HEK293 (cell line): ENCODE measurements at regions not wholly inside any gene's neighbourhood (a gene's known extent, or its start where the extent isn't known, plus 50 kb on each side); places are given as distances from the start of the nearest gene placed in this dataset.

Experiments
- CTCF ChIA-PET: fragments of 350-600 bp; formaldehyde crosslinking; extraction: SDS; loops from one replicate; lab custom pipeline; 2021; ENCODE audit warnings: antibody characterized with exemption; lab: Yijun Ruan, JAX
- POLR2A ChIA-PET: fragments of 300-600 bp; formaldehyde crosslinking; extraction: SDS; loops from one replicate; lab custom pipeline; 2020; ENCODE audit warnings: antibody characterized with exemption, inconsistent platforms; lab: Yijun Ruan, JAX
- H3K27ac ChIP-seq: fragments of 200-500 bp; sonication (Bioruptor generic); 2 replicates; pipeline ENCODE4 v1.5.1; 2014; ENCODE audit warnings: low read depth, low read length, control low read depth, inconsistent platforms; ENCODE audit errors: extremely low read depth
- H3K36me3 ChIP-seq, 2 experiments: fragments of 200-500 bp in 1 of 2; sonication (Bioruptor generic) in 1 of 2; 1 replicate in 1 of 2; 2 replicates in 1 of 2; pipeline ENCODE4 v1.5.1; 2014 to 2017; ENCODE audit warnings: inconsistent platforms in 2 of 2, low read length in 2 of 2; ENCODE audit not compliant: control insufficient read depth in 2 of 2, insufficient read depth in 1 of 2
- H3K4me1 ChIP-seq: fragments of 200-500 bp; sonication (Bioruptor generic); 2 replicates; pipeline ENCODE4 v1.5.1; 2014; ENCODE audit warnings: mild to moderate bottlenecking, low read length, inconsistent platforms; ENCODE audit not compliant: control insufficient read depth, insufficient read depth
- H3K4me3 ChIP-seq: 2 replicates; pipeline ENCODE4 v1.5.1; 2011; ENCODE audit warnings: low read depth, mild to moderate bottlenecking, control low read depth, low read length, moderate library complexity
- H3K9me3 ChIP-seq: fragments of 200-500 bp; sonication (Bioruptor generic); 2 replicates; pipeline ENCODE4 v1.5.1; 2014; ENCODE audit warnings: low read depth, low read length, inconsistent platforms; ENCODE audit not compliant: control insufficient read depth, insufficient read depth
- HOXC10 ChIP-seq: sonication (generic); formaldehyde crosslinking; IDR thresholded peaks from 2 replicates; pipeline ENCODE4 v1.8.1; 2023; ENCODE audit warnings: mild to moderate bottlenecking, missing genetic modification reagents
- IKZF3 ChIP-seq: fragments of 450-650 bp; IDR thresholded peaks from 2 replicates; pipeline ENCODE4 v1.5.0; 2018; ENCODE audit warnings: missing biosample characterization, mild to moderate bottlenecking, missing genetic modification characterization, moderate library complexity
- MZF1 ChIP-seq: fragments of 450-650 bp; formaldehyde crosslinking; IDR thresholded peaks from 2 replicates; pipeline ENCODE4 v1.5.1; 2017; ENCODE audit warnings: missing biosample characterization, missing genetic modification characterization, borderline replicate concordance
- ZBTB20 ChIP-seq: fragments of 450-650 bp; formaldehyde crosslinking; IDR thresholded peaks from 2 replicates; pipeline ENCODE4 v1.5.1; 2016; ENCODE audit warnings: missing biosample characterization, missing genetic modification characterization
- ZNF114 ChIP-seq: fragments of 450-650 bp; formaldehyde crosslinking; IDR thresholded peaks from 2 replicates; pipeline ENCODE4 v1.5.0; 2017; ENCODE audit warnings: missing biosample characterization, missing genetic modification characterization
- ZNF121 ChIP-seq: fragments of 450-650 bp; formaldehyde crosslinking; IDR thresholded peaks from 2 replicates; pipeline ENCODE4 v1.5.1; 2016; ENCODE audit warnings: missing biosample characterization, missing genetic modification characterization
- ZNF133 ChIP-seq: fragments of 450-650 bp; formaldehyde crosslinking; IDR thresholded peaks from 2 replicates; pipeline ENCODE4 v1.5.1; 2016; ENCODE audit warnings: missing biosample characterization, missing genetic modification characterization
- ZNF302 ChIP-seq: fragments of 450-650 bp; formaldehyde crosslinking; IDR thresholded peaks from 2 replicates; pipeline ENCODE4 v1.5.1; 2016; ENCODE audit warnings: missing biosample characterization, missing genetic modification characterization, low read depth
- ZNF341 ChIP-seq: fragments of 450-650 bp; formaldehyde crosslinking; IDR thresholded peaks from 2 replicates; pipeline ENCODE4; 2016; ENCODE audit warnings: low read depth, missing biosample characterization, missing genetic modification characterization
- ZNF350 ChIP-seq: fragments of 450-650 bp; formaldehyde crosslinking; IDR thresholded peaks from 2 replicates; pipeline ENCODE4 v1.5.0; 2017; ENCODE audit warnings: missing biosample characterization, mild to moderate bottlenecking, missing genetic modification characterization
- ZNF560 ChIP-seq: fragments of 450-650 bp; formaldehyde crosslinking; IDR thresholded peaks from 2 replicates; pipeline ENCODE4 v1.5.1; 2017; ENCODE audit warnings: missing biosample characterization, missing genetic modification characterization, borderline replicate concordance
- ZNF561 ChIP-seq: fragments of 450-650 bp; IDR thresholded peaks from 2 replicates; pipeline ENCODE4 v1.5.1; 2018; ENCODE audit warnings: missing biosample characterization, missing genetic modification characterization, borderline replicate concordance
- ZNF585B ChIP-seq: fragments of 450-650 bp; formaldehyde crosslinking; IDR thresholded peaks from 2 replicates; pipeline ENCODE4 v1.5.1; 2016; ENCODE audit warnings: missing biosample characterization, missing genetic modification characterization
- ZNF701 ChIP-seq: fragments of 450-650 bp; formaldehyde crosslinking; IDR thresholded peaks from 2 replicates; pipeline ENCODE4 v1.5.1; 2016; ENCODE audit warnings: missing biosample characterization, missing genetic modification characterization
- ZNF707 ChIP-seq: fragments of 450-650 bp; formaldehyde crosslinking; IDR thresholded peaks from 2 replicates; pipeline ENCODE4 v1.5.1; 2016; ENCODE audit warnings: missing biosample characterization, missing genetic modification characterization
- ZNF776 ChIP-seq: fragments of 450-650 bp; formaldehyde crosslinking; IDR thresholded peaks from 2 replicates; pipeline ENCODE4 v1.5.0; 2017; ENCODE audit warnings: missing biosample characterization, missing genetic modification characterization, borderline replicate concordance
- ZNF830 ChIP-seq: fragments of 450-650 bp; IDR thresholded peaks from 2 replicates; pipeline ENCODE4 v1.5.0; 2018; ENCODE audit warnings: missing biosample characterization, missing genetic modification characterization, low read depth, mild to moderate bottlenecking, moderate library complexity
- TF ChIP-seq, protein P1 (sequence below): fragments of 450-650 bp; formaldehyde crosslinking; IDR thresholded peaks from 2 replicates; pipeline ENCODE4 v1.5.1; 2016; ENCODE audit warnings: missing biosample characterization, missing genetic modification characterization
- TF ChIP-seq, protein P2 (sequence below): fragments of 450-650 bp; formaldehyde crosslinking; IDR thresholded peaks from 2 replicates; pipeline ENCODE4 v1.5.1; 2016; ENCODE audit warnings: missing biosample characterization, missing genetic modification characterization
- TF ChIP-seq, protein P3 (sequence below): fragments of 450-650 bp; formaldehyde crosslinking; optimal IDR thresholded peaks from 2 replicates; pipeline ENCODE3; 2016; ENCODE audit warnings: missing biosample characterization, mild to moderate bottlenecking, missing genetic modification characterization
- TF ChIP-seq, protein P4 (sequence below): fragments of 450-650 bp; formaldehyde crosslinking; IDR thresholded peaks from 2 replicates; pipeline ENCODE4 v1.5.1; 2016; ENCODE audit warnings: missing biosample characterization, missing genetic modification characterization
- TF ChIP-seq, protein P5 (sequence below): fragments of 450-650 bp; formaldehyde crosslinking; conservative IDR thresholded peaks from 2 replicates; pipeline ENCODE4 v1.5.1; 2016; ENCODE audit warnings: low read depth, missing biosample characterization, missing genetic modification characterization

DNA sequence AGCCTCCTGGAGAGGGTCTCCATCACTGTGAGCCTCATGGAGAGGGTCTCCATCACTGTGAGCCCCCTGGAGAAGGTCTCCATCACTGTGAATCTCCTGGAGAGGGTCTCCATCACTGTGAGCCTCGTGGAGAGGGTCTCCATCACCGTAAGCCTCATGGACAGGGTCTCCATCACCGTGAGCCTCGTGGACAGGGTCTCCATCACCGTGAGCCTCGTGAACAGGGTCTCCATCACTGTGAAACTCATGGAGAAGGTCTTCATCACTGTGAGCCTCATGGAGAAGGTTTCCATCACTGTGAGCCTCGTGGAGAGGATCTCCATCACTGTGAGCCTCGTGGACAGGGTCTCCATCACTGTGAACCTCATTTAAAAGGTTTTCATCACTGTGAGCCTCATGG is 140.0 kb downstream of the ERMARD start:
- CTCF ChIA-PET: no interaction called here
- no peak overlapping the region for H3K4me3 ChIP-seq
- no peaks in the 10 kb centered on the region for H3K4me1 ChIP-seq
- TF ChIP-seq ZBTB20 (tag by site-specific recombination): no peak
- no peak for TF ChIP-seq ZNF701
- TF ChIP-seq MZF1 (tag by site-specific recombination): no peak
- TF ChIP-seq ZNF302 (tag by site-specific recombination): no peak
- no peak for TF ChIP-seq ZNF350
- TF ChIP-seq ZNF830 (tag by site-specific recombination): no peak
- TF ChIP-seq ZNF560 (tag by site-specific recombination): no peak
- no peak for TF ChIP-seq ZNF707 (tag by site-specific recombination)
- TF ChIP-seq, protein P1, sequence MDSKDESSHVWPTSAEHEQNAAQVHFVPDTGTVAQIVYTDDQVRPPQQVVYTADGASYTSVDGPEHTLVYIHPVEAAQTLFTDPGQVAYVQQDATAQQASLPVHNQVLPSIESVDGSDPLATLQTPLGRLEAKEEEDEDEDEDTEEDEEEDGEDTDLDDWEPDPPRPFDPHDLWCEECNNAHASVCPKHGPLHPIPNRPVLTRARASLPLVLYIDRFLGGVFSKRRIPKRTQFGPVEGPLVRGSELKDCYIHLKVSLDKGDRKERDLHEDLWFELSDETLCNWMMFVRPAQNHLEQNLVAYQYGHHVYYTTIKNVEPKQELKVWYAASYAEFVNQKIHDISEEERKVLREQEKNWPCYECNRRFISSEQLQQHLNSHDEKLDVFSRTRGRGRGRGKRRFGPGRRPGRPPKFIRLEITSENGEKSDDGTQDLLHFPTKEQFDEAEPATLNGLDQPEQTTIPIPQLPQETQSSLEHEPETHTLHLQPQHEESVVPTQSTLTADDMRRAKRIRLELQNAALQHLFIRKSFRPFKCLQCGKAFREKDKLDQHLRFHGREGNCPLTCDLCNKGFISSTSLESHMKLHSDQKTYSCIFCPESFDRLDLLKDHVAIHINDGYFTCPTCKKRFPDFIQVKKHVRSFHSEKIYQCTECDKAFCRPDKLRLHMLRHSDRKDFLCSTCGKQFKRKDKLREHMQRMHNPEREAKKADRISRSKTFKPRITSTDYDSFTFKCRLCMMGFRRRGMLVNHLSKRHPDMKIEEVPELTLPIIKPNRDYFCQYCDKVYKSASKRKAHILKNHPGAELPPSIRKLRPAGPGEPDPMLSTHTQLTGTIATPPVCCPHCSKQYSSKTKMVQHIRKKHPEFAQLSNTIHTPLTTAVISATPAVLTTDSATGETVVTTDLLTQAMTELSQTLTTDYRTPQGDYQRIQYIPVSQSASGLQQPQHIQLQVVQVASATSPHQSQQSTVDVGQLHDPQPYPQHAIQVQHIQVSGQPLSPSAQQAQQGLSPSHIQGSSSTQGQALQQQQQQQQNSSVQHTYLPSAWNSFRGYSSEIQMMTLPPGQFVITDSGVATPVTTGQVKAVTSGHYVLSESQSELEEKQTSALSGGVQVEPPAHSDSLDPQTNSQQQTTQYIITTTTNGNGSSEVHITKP: no peak
- no peak for TF ChIP-seq ZNF776 (tag by site-specific recombination)
- TF ChIP-seq ZNF585B: no peak
- TF ChIP-seq, protein P2, sequence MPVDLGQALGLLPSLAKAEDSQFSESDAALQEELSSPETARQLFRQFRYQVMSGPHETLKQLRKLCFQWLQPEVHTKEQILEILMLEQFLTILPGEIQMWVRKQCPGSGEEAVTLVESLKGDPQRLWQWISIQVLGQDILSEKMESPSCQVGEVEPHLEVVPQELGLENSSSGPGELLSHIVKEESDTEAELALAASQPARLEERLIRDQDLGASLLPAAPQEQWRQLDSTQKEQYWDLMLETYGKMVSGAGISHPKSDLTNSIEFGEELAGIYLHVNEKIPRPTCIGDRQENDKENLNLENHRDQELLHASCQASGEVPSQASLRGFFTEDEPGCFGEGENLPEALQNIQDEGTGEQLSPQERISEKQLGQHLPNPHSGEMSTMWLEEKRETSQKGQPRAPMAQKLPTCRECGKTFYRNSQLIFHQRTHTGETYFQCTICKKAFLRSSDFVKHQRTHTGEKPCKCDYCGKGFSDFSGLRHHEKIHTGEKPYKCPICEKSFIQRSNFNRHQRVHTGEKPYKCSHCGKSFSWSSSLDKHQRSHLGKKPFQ: no peak
- TF ChIP-seq, protein P3, sequence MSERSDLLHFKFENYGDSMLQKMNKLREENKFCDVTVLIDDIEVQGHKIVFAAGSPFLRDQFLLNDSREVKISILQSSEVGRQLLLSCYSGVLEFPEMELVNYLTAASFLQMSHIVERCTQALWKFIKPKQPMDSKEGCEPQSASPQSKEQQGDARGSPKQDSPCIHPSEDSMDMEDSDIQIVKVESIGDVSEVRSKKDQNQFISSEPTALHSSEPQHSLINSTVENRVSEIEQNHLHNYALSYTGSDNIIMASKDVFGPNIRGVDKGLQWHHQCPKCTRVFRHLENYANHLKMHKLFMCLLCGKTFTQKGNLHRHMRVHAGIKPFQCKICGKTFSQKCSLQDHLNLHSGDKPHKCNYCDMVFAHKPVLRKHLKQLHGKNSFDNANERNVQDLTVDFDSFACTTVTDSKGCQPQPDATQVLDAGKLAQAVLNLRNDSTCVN: no peak
- TF ChIP-seq, protein P4, sequence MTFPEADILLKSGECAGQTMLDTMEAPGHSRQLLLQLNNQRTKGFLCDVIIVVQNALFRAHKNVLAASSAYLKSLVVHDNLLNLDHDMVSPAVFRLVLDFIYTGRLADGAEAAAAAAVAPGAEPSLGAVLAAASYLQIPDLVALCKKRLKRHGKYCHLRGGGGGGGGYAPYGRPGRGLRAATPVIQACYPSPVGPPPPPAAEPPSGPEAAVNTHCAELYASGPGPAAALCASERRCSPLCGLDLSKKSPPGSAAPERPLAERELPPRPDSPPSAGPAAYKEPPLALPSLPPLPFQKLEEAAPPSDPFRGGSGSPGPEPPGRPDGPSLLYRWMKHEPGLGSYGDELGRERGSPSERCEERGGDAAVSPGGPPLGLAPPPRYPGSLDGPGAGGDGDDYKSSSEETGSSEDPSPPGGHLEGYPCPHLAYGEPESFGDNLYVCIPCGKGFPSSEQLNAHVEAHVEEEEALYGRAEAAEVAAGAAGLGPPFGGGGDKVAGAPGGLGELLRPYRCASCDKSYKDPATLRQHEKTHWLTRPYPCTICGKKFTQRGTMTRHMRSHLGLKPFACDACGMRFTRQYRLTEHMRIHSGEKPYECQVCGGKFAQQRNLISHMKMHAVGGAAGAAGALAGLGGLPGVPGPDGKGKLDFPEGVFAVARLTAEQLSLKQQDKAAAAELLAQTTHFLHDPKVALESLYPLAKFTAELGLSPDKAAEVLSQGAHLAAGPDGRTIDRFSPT (tag by site-specific recombination): no peak
- no peak for TF ChIP-seq IKZF3 (tag by site-specific recombination)
- no peak for TF ChIP-seq ZNF121 (tag by site-specific recombination)
- no peak for TF ChIP-seq ZNF114 (tag by site-specific recombination)
- H3K9me3 ChIP-seq: no peaks in the 10 kb centered on the region
- H3K27ac ChIP-seq: no peak overlapping the region
- POLR2A ChIA-PET: no interaction called here
- H3K36me3 ChIP-seq: no peaks in the 10 kb centered on the region

DNA sequence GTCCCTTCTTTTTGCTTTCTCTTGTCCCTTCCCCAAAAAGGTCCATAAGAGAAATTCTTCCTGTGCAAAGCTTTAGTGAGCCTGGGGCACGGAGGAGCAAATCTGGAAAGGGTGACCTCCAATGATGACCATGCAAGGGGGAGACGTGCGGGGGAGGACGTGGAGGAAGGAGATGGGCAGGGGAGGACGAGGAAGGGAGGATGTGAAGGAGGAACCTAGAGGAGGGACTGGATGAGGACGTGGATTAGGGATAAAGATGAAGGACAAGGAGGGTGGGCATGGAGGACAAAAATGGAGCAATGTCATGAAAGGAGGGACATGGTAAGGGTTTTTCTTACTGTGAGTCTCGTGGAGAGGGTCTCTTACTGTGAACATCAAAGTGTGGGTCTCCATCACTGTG is 139.5 kb downstream of the ERMARD start:
- H3K4me3 ChIP-seq: no peak overlapping the region
- H3K9me3 ChIP-seq: no peaks in the 10 kb centered on the region
- ChIA-PET CTCF (no interaction called here), POLR2A (no interaction called here)
- H3K27ac ChIP-seq: no peak overlapping the region
- no peaks in the 10 kb centered on the region for H3K36me3 ChIP-seq
- no peaks in the 10 kb centered on the region for H3K4me1 ChIP-seq
- TF ChIP-seq ZNF341 (tag by site-specific recombination) (no peak), ZNF133 (tag by site-specific recombination) (no peak), ZNF561 (tag by site-specific recombination) (no peak), HOXC10 (CRISPR knock-in tag) (no peak)
- TF ChIP-seq, protein P5, sequence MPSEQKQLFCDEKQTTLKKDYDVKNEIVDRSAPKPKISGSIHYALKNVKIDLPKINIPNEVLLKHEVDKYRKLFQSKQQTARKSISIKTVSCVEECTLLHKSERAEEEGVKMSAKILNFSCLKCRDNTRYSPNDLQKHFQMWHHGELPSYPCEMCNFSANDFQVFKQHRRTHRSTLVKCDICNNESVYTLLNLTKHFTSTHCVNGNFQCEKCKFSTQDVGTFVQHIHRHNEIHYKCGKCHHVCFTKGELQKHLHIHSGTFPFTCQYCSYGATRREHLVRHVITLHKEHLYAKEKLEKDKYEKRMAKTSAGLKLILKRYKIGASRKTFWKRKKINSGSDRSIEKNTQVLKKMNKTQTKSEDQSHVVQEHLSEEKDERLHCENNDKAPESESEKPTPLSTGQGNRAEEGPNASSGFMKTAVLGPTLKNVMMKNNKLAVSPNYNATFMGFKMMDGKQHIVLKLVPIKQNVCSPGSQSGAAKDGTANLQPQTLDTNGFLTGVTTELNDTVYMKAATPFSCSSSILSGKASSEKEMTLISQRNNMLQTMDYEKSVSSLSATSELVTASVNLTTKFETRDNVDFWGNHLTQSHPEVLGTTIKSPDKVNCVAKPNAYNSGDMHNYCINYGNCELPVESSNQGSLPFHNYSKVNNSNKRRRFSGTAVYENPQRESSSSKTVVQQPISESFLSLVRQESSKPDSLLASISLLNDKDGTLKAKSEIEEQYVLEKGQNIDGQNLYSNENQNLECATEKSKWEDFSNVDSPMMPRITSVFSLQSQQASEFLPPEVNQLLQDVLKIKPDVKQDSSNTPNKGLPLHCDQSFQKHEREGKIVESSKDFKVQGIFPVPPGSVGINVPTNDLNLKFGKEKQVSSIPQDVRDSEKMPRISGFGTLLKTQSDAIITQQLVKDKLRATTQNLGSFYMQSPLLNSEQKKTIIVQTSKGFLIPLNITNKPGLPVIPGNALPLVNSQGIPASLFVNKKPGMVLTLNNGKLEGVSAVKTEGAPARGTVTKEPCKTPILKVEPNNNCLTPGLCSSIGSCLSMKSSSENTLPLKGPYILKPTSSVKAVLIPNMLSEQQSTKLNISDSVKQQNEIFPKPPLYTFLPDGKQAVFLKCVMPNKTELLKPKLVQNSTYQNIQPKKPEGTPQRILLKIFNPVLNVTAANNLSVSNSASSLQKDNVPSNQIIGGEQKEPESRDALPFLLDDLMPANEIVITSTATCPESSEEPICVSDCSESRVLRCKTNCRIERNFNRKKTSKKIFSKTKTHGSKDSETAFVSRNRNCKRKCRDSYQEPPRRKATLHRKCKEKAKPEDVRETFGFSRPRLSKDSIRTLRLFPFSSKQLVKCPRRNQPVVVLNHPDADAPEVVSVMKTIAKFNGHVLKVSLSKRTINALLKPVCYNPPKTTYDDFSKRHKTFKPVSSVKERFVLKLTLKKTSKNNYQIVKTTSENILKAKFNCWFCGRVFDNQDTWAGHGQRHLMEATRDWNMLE (tag by site-specific recombination): no peak
